Neural cell (in vitro differentiated cells): ENCODE measurements at regions not wholly inside any gene's neighbourhood (a gene's known extent, or its start where the extent isn't known, plus 50 kb on each side); places are given as distances from the start of the nearest gene placed in this dataset.

ENCODE experiments used
- H2AFZ ChIP-seq: fragments of 200-600, 300-800 bp; sonication (generic), shearing (Covaris generic); 2 replicates; pipeline ENCODE4 v1.6.0; 2014; ENCODE audit warnings: low read depth, mild to moderate bottlenecking, antibody characterized with exemption, low read length, moderate library complexity
- H3F3A ChIP-seq: fragments of 200-600 bp; shearing (Covaris generic); 2 replicates; pipeline ENCODE4 v1.6.1; 2016; ENCODE audit warnings: mild to moderate bottlenecking, moderate library complexity, mixed read lengths, antibody characterized with exemption, low read length; ENCODE audit not compliant: insufficient read depth, poor library complexity, severe bottlenecking
- H3K27ac ChIP-seq: fragments of 200-600, 300-800 bp; sonication (generic), shearing (Covaris generic); 2 replicates; pipeline ENCODE4 v1.5.1; 2014; ENCODE audit warnings: mild to moderate bottlenecking, low read length, moderate library complexity
- H3K27me3 ChIP-seq: fragments of 300-800, 200-600 bp; sonication (generic), shearing (Covaris generic); 2 replicates; pipeline ENCODE4 v1.6.0; 2014; ENCODE audit warnings: mild to moderate bottlenecking, low read depth, low read length, moderate library complexity; ENCODE audit not compliant: insufficient read depth
- H3K36me3 ChIP-seq: fragments of 300-800, 200-600 bp; sonication (generic), shearing (Covaris generic); 2 replicates; pipeline ENCODE4 v1.5.1; 2014; ENCODE audit warnings: mild to moderate bottlenecking, antibody characterized with exemption, low read length, moderate library complexity; ENCODE audit not compliant: insufficient read depth
- H3K4me2 ChIP-seq: fragments of 300-800, 200-600 bp; sonication (generic), shearing (Covaris generic); 2 replicates; pipeline ENCODE4 v1.6.0; 2014; ENCODE audit warnings: mild to moderate bottlenecking, low read length
- H3K4me3 ChIP-seq: fragments of 300-800, 200-600 bp; sonication (generic), shearing (Covaris generic); 2 replicates; pipeline ENCODE4 v1.5.1; 2014; ENCODE audit warnings: mild to moderate bottlenecking, low read length, moderate library complexity
- H3K79me2 ChIP-seq: fragments of 200-600 bp; shearing (Covaris generic); replicated peaks from 2 replicates; pipeline ENCODE4 v1.6.0; 2014; ENCODE audit warnings: mild to moderate bottlenecking, low read length, moderate library complexity; ENCODE audit not compliant: insufficient read depth
- H3K9ac ChIP-seq: fragments of 300-800, 200-600 bp; sonication (generic), shearing (Covaris generic); 2 replicates; pipeline ENCODE4 v1.6.1; 2016; ENCODE audit warnings: mild to moderate bottlenecking, low read length, mixed read lengths
- H3K9me2 ChIP-seq: fragments of 200-600 bp; shearing (Covaris generic); 2 replicates; pipeline ENCODE4 v1.6.1; 2016; ENCODE audit warnings: mild to moderate bottlenecking, low read length, mixed read lengths; ENCODE audit not compliant: insufficient read depth
- H3K9me3 ChIP-seq: fragments of 200-600, 300-800 bp; sonication (generic), shearing (Covaris generic); 2 replicates; pipeline ENCODE4 v1.6.1; 2016; ENCODE audit warnings: mild to moderate bottlenecking, mixed run types, low read length, moderate library complexity, mixed read lengths
- H4K20me1 ChIP-seq: fragments of 200-600 bp; shearing (Covaris generic); 2 replicates; pipeline ENCODE4 v1.6.1; 2016; ENCODE audit warnings: mild to moderate bottlenecking, mixed run types; ENCODE audit not compliant: insufficient read depth
- CTCF ChIP-seq: fragments of 450-650 bp; IDR thresholded peaks from 2 replicates; pipeline ENCODE4 v1.5.1; 2014; ENCODE audit warnings: antibody characterized with exemption, mild to moderate bottlenecking, moderate library complexity; ENCODE audit not compliant: poor library complexity, severe bottlenecking
- EP300 ChIP-seq: fragments of 450-650 bp; conservative IDR thresholded peaks from 2 replicates; pipeline ENCODE4 v1.6.1; 2014; ENCODE audit warnings: antibody characterized with exemption, mild to moderate bottlenecking, moderate library complexity; ENCODE audit not compliant: poor library complexity, severe bottlenecking
- EZH2 ChIP-seq: fragments of 200-600, 300-800 bp; shearing (Covaris generic), sonication (generic); IDR thresholded peaks from 2 replicates; pipeline ENCODE4 v1.6.1; 2014; ENCODE audit warnings: antibody characterized with exemption, low read length, borderline replicate concordance, mild to moderate bottlenecking; ENCODE audit not compliant: insufficient read depth, poor library complexity, severe bottlenecking
- MXI1 ChIP-seq: fragments of 450-650 bp; conservative IDR thresholded peaks from 2 replicates; pipeline ENCODE4 v1.6.1; 2014; ENCODE audit warnings: antibody characterized with exemption, mild to moderate bottlenecking; ENCODE audit not compliant: poor library complexity, severe bottlenecking
- POLR2AphosphoS5 ChIP-seq: IDR thresholded peaks from 2 replicates; pipeline ENCODE4 v1.6.1; 2012
- RAD21 ChIP-seq: fragments of 450-650 bp; conservative IDR thresholded peaks from 2 replicates; pipeline ENCODE4 v1.6.1; 2014; ENCODE audit warnings: antibody characterized with exemption, mild to moderate bottlenecking, moderate library complexity
- REST ChIP-seq: IDR thresholded peaks from 2 replicates; pipeline ENCODE4 v1.6.1; 2012; ENCODE audit warnings: borderline replicate concordance
- SMC3 ChIP-seq: fragments of 450-650 bp; conservative IDR thresholded peaks from 2 replicates; pipeline ENCODE4 v1.6.1; 2014; ENCODE audit warnings: antibody characterized with exemption, mild to moderate bottlenecking, moderate library complexity; ENCODE audit not compliant: poor library complexity
- TAF1 ChIP-seq: IDR thresholded peaks from 2 replicates; pipeline ENCODE4 v1.6.1; 2012; ENCODE audit warnings: low read depth

- no peaks in the 10 kb centered on the region for H3K36me3 ChIP-seq
- no peak for TF ChIP-seq EP300
- no peak for TF ChIP-seq CTCF
- no peak for TF ChIP-seq EZH2
- TF ChIP-seq MXI1, result no peak
- no peak for TF ChIP-seq TAF1
- TF ChIP-seq SMC3, result no peak
- TF ChIP-seq POLR2AphosphoS5, result no peak
- no peak for TF ChIP-seq RAD21
- TF ChIP-seq REST, result no peak
- H2AFZ ChIP-seq, result no peak overlapping the region
- no peak overlapping the region for H3K4me2 ChIP-seq
- no peaks in the 10 kb centered on the region for H3K27me3 ChIP-seq
- H4K20me1 ChIP-seq, result no peaks in the 10 kb centered on the region
- no peak overlapping the region for H3K4me3 ChIP-seq
- no peak overlapping the region for H3K9ac ChIP-seq
- H3K79me2 ChIP-seq, result no peaks in the 10 kb centered on the region
- no peaks in the 10 kb centered on the region for H3K9me3 ChIP-seq
- H3F3A ChIP-seq, result no peaks in the 10 kb centered on the region
- no peak overlapping the region for H3K27ac ChIP-seq
- H3K9me2 ChIP-seq, result no peaks in the 10 kb centered on the region
These were observed 125.2 kb upstream of the CDH18 start for GRCh38 chr5:20113031-20113715.

GRCh38 chr5:20109326-20109725 is 121.3 kb upstream of the CDH18 start:
- no peaks in the 10 kb centered on the region for H3K9me3 ChIP-seq
- TF ChIP-seq REST, result no peak
- no peak for TF ChIP-seq MXI1
- TF ChIP-seq EP300, result no peak
- TF ChIP-seq RAD21, result no peak
- no peak for TF ChIP-seq CTCF
- TF ChIP-seq TAF1, result no peak
- TF ChIP-seq SMC3, result no peak
- TF ChIP-seq EZH2, result no peak
- no peak for TF ChIP-seq POLR2AphosphoS5
- H3K9ac ChIP-seq, result no peak overlapping the region
- H4K20me1 ChIP-seq, result no peaks in the 10 kb centered on the region
- H3K4me2 ChIP-seq, result no peak overlapping the region
- H3K79me2 ChIP-seq, result no peaks in the 10 kb centered on the region
- no peaks in the 10 kb centered on the region for H3F3A ChIP-seq
- no peaks in the 10 kb centered on the region for H3K27me3 ChIP-seq
- no peak overlapping the region for H3K4me3 ChIP-seq
- no peaks in the 10 kb centered on the region for H3K36me3 ChIP-seq
- H3K9me2 ChIP-seq, result no peaks in the 10 kb centered on the region
- H3K27ac ChIP-seq, result no peak overlapping the region
- no peak overlapping the region for H2AFZ ChIP-seq
